ENCODE measurements at regions not wholly inside any gene's neighbourhood (a gene's known extent, or its start where the extent isn't known, plus 50 kb on each side); places are given as distances from the start of the nearest gene placed in this dataset.
A peak's percentile ranks its signal among the peaks of the same experiment; 100 is the strongest.
"Not testable (repeated sequence)": the region's sequence is repeated elsewhere in the genome, so short reads cannot be mapped to it uniquely, and the experiment has no call there.

GRCh38 chr6:100322886-100323285 lies 141.8 kb downstream of the SIM1 start:
- DNase-seq (ENCODE audit: low spot score): no peak

- no peak for DNase-seq (ENCODE audit: low spot score)
These were observed 144.0 kb downstream of the SIM1 start for GRCh38 chr6:100320686-100321085.

- no peak for DNase-seq (ENCODE audit: low spot score)
These were observed 147.7 kb downstream of the SIM1 start for GRCh38 chr6:100317031-100317430.

GRCh38 chr6:100314186-100314585 lies 150.5 kb downstream of the SIM1 start:
- DNase-seq (ENCODE audit: low spot score): no peak

- DNase-seq (ENCODE audit: low spot score): no peak
These were observed 152.9 kb downstream of the SIM1 start for GRCh38 chr6:100311707-100312251.

GRCh38 chr6:100309174-100309573 lies 155.5 kb downstream of the SIM1 start:
- DNase-seq (ENCODE audit: low spot score): no peak

- DNase-seq (ENCODE audit: low spot score): no peak
These were observed 157.2 kb downstream of the SIM1 start for GRCh38 chr6:100307561-100307960.

GRCh38 chr6:100305209-100305869 lies 159.4 kb downstream of the SIM1 start:
- DNase-seq (ENCODE audit: low spot score): no peak

GRCh38 chr6:100304575-100304974 lies 160.1 kb downstream of the SIM1 start:
- no peak for DNase-seq (ENCODE audit: low spot score)

GRCh38 chr6:100301731-100302130 lies 163.0 kb downstream of the SIM1 start:
- no peak for DNase-seq (ENCODE audit: low spot score)

GRCh38 chr6:100300221-100300736 lies 164.4 kb downstream of the SIM1 start:
- DNase-seq (ENCODE audit: low spot score): peak; percentile 69

GRCh38 chr6:100296810-100297544 lies 167.7 kb downstream of the SIM1 start:
- peak; percentile 74 for DNase-seq (ENCODE audit: low spot score)

GRCh38 chr6:100295172-100295571 lies 169.5 kb downstream of the SIM1 start:
- DNase-seq (ENCODE audit: low spot score): not testable (repeated sequence)

- no peak for DNase-seq (ENCODE audit: low spot score)
These were observed 175.4 kb downstream of the SIM1 start for GRCh38 chr6:100289285-100289684.

- no peak for DNase-seq (ENCODE audit: low spot score)
These were observed 176.4 kb downstream of the SIM1 start for GRCh38 chr6:100288311-100288710.

- DNase-seq (ENCODE audit: low spot score): peak; percentile 35
These were observed 181.4 kb downstream of the SIM1 start for GRCh38 chr6:100283285-100283684.

GRCh38 chr6:100281471-100281901 lies 183.2 kb downstream of the SIM1 start:
- DNase-seq (ENCODE audit: low spot score): no peak

- DNase-seq (ENCODE audit: low spot score): no peak
These were observed 188.2 kb downstream of the SIM1 start for GRCh38 chr6:100276311-100277057.

GRCh38 chr6:100274147-100274546 lies 190.6 kb downstream of the SIM1 start:
- no peak for DNase-seq (ENCODE audit: low spot score)

GRCh38 chr6:100271625-100272024 lies 193.1 kb downstream of the SIM1 start:
- DNase-seq (ENCODE audit: low spot score): no peak

- DNase-seq (ENCODE audit: low spot score): no peak
These were observed 193.5 kb downstream of the SIM1 start for GRCh38 chr6:100271202-100271601.

GRCh38 chr6:100269189-100269588 lies 195.5 kb downstream of the SIM1 start:
- DNase-seq (ENCODE audit: low spot score): no peak

Measured in HT-29 (cell line).